CD14-positive monocyte (primary cell): ENCODE measurements at regions not wholly inside any gene's neighbourhood (a gene's known extent, or its start where the extent isn't known, plus 50 kb on each side); places are given as distances from the start of the nearest gene placed in this dataset.

Experiments
- DNase-seq, 3 donors: peaks; one replicate each; pipeline ENCODE4 v3.0.0-alpha.2; 2011 to 2022
- H2AFZ ChIP-seq: 2 replicates; pipeline ENCODE4 v1.6.0; 2012; ENCODE audit warnings: mild to moderate bottlenecking, low read depth, low read length, inconsistent platforms; ENCODE audit not compliant: insufficient read depth, poor library complexity, severe bottlenecking
- H3K27ac ChIP-seq, 2 donors: 1 replicate in 1 of 2; 2 replicates in 1 of 2; pipeline ENCODE4 v1.5.1; 2012 to 2013; ENCODE audit warnings: low read length in 2 of 2, control low read depth in 1 of 2, inconsistent platforms in 1 of 2, low read depth in 1 of 2, mild to moderate bottlenecking in 1 of 2
- H3K27me3 ChIP-seq, 2 donors: one replicate each; pipeline versions ENCODE4 v1.6.0 to v1.6.1; 2011 to 2013; ENCODE audit warnings: low read length in 2 of 2; ENCODE audit not compliant: control insufficient read depth in 2 of 2, insufficient read depth in 2 of 2
- H3K36me3 ChIP-seq, 2 donors: replicated peaks in 1 of 2; 1 replicate in 1 of 2; 2 replicates in 1 of 2; pipeline versions ENCODE4 v1.5.1 to v1.6.1; 2012 to 2013; ENCODE audit warnings: low read length in 2 of 2, control low read depth in 1 of 2, inconsistent platforms in 1 of 2, mild to moderate bottlenecking in 1 of 2; ENCODE audit not compliant: insufficient read depth in 2 of 2, control insufficient read depth in 1 of 2
- H3K4me1 ChIP-seq, 2 donors: 1 replicate in 1 of 2; 2 replicates in 1 of 2; pipeline versions ENCODE4 v1.5.1 to v1.6.1; 2012 to 2013; ENCODE audit warnings: low read length in 2 of 2, control low read depth in 1 of 2, inconsistent platforms in 1 of 2, mild to moderate bottlenecking in 1 of 2, moderate library complexity in 1 of 2; ENCODE audit not compliant: insufficient read depth in 2 of 2, control insufficient read depth in 1 of 2
- H3K4me2 ChIP-seq: replicated peaks from 2 replicates; pipeline ENCODE3; 2012; ENCODE audit warnings: low read length, moderate library complexity, mild to moderate bottlenecking; ENCODE audit not compliant: poor library complexity, severe bottlenecking; ENCODE audit errors: extremely low read depth
- H3K4me3 ChIP-seq, 3 experiments: fragments of 200-600 bp in 1 of 3; sonication (generic) in 1 of 3; replicated peaks in 1 of 3; 1 replicate in 2 of 3; 2 replicates in 1 of 3; pipeline ENCODE4 v1.5.1; 2011 to 2013; ENCODE audit warnings: low read length in 3 of 3, mild to moderate bottlenecking in 3 of 3, control low read depth in 2 of 3, low read depth in 2 of 3, inconsistent platforms in 1 of 3, moderate library complexity in 1 of 3
- H3K79me2 ChIP-seq: 2 replicates; pipeline ENCODE4 v1.6.0; 2012; ENCODE audit warnings: mild to moderate bottlenecking, control low read depth, inconsistent platforms, low read length, moderate library complexity; ENCODE audit not compliant: insufficient read depth
- H3K9ac ChIP-seq: 2 replicates; pipeline ENCODE4 v1.6.0; 2017; ENCODE audit warnings: low read length, mild to moderate bottlenecking; ENCODE audit not compliant: insufficient read depth, poor library complexity, severe bottlenecking
- H3K9me3 ChIP-seq, 2 donors: replicated peaks in 1 of 2; 1 replicate in 1 of 2; 2 replicates in 1 of 2; pipeline versions ENCODE4 v1.5.1 to v1.6.1; 2012 to 2013; ENCODE audit warnings: low read length in 2 of 2, control low read depth in 1 of 2; ENCODE audit not compliant: control insufficient read depth in 1 of 2, insufficient read depth in 1 of 2
- H4K20me1 ChIP-seq: 2 replicates; pipeline ENCODE4 v1.6.0; 2012; ENCODE audit warnings: mild to moderate bottlenecking, low read length, control low read depth, moderate library complexity; ENCODE audit not compliant: insufficient read depth
- H3K27ac Mint-ChIP-seq, 7 donors: one replicate each; pipeline ENCODE4 v1.8.0; 2020; ENCODE audit warnings: mild to moderate bottlenecking in 7 of 7, mixed read lengths in 7 of 7, moderate library complexity in 6 of 7, inconsistent platforms in 2 of 7
- H3K27me3 Mint-ChIP-seq, 3 donors: one replicate each; pipeline ENCODE4 v1.8.0; 2021 to 2022; ENCODE audit warnings: low read depth in 3 of 3, mild to moderate bottlenecking in 3 of 3, mixed read lengths in 3 of 3, moderate library complexity in 3 of 3, inconsistent platforms in 1 of 3
- H3K36me3 Mint-ChIP-seq, 2 donors: one replicate each; pipeline ENCODE4 v1.8.0; 2020; ENCODE audit warnings: mixed read lengths in 2 of 2, inconsistent platforms in 1 of 2, mild to moderate bottlenecking in 1 of 2
- H3K4me1 Mint-ChIP-seq: one replicate; pipeline ENCODE4 v1.8.0; 2020; ENCODE audit warnings: mild to moderate bottlenecking, mixed read lengths
- H3K4me3 Mint-ChIP-seq, 2 donors: one replicate each; pipeline ENCODE4 v1.8.0; 2020; ENCODE audit warnings: mild to moderate bottlenecking in 2 of 2, mixed read lengths in 2 of 2, moderate library complexity in 1 of 2
- H3K9me3 Mint-ChIP-seq, 7 donors: one replicate each; pipeline ENCODE4 v1.8.0; 2020 to 2022; ENCODE audit warnings: mixed read lengths in 7 of 7, mild to moderate bottlenecking in 6 of 7, moderate library complexity in 6 of 7, inconsistent platforms in 2 of 7
- CTCF ChIP-seq: fragments of 200-600 bp; IDR thresholded peaks from one replicate; pipeline ENCODE4 v1.8.0; 2022; ENCODE audit warnings: antibody characterized with exemption, mild to moderate bottlenecking
- WGBS: methylation state at CpG from one replicate; pipeline ENCODE4 v1.1.5; 2013; ENCODE audit warnings: missing lambda C conversion rate; ENCODE audit not compliant: insufficient coverage; 5-methylcytosine and 5-hydroxymethylcytosine counted together
- intact Hi-C, 2 donors: fragments of 100-400 bp; cut with micrococcal nuclease; formaldehyde crosslinking; loops; one replicate each; pipeline versions ENCODE4 v1.15.0 to v1.15.1; 2023

GRCh38 chr9:12516573-12516972, 176.6 kb upstream of the TYRP1 start:
- Mint-ChIP-seq H3K4me1 (no peaks in the 10 kb centered on the region), H3K4me3 (no peak overlapping the region), H3K36me3 (no peaks in the 10 kb centered on the region), H3K27me3 (no peaks in the 10 kb centered on the region), H3K27ac (no peak overlapping the region), H3K9me3 (no peaks in the 10 kb centered on the region)
- no peaks in the 10 kb centered on the region for H3K27me3 ChIP-seq
- no peak overlapping the region for H2AFZ ChIP-seq
- DNase-seq = no peak
- TF ChIP-seq CTCF = no peak
- H3K27ac ChIP-seq = no peak overlapping the region
- H3K9ac ChIP-seq = no peak overlapping the region
- no peaks in the 10 kb centered on the region for H3K9me3 ChIP-seq
- no peaks in the 10 kb centered on the region for H3K36me3 ChIP-seq
- no peaks in the 10 kb centered on the region for H3K79me2 ChIP-seq
- no peak overlapping the region for H3K4me2 ChIP-seq
- no peaks in the 10 kb centered on the region for H3K4me1 ChIP-seq
- H3K4me3 ChIP-seq = no peak overlapping the region
- intact Hi-C loops = no loop called here
- no peaks in the 10 kb centered on the region for H4K20me1 ChIP-seq

GRCh38 chr9:12538842-12539579, 154.2 kb upstream of the TYRP1 start:
- H4K20me1 ChIP-seq = no peaks in the 10 kb centered on the region
- peaks cover 0 to 5% of the 10 kb centered on the region in 2 donors for H3K9me3 ChIP-seq
- no peak overlapping the region for H3K4me3 ChIP-seq
- no peak overlapping the region for H2AFZ ChIP-seq
- Mint-ChIP-seq H3K4me1 (no peaks in the 10 kb centered on the region), H3K9me3 (peaks cover 0 to 3% (median 1%) of the 10 kb centered on the region in 7 donors), H3K27ac (no peak overlapping the region), H3K4me3 (no peak overlapping the region), H3K27me3 (peaks cover 0 to 3% (median 0%) of the 10 kb centered on the region in 3 donors), H3K36me3 (no peaks in the 10 kb centered on the region)
- no peak overlapping the region for H3K27ac ChIP-seq
- no peaks in the 10 kb centered on the region for H3K27me3 ChIP-seq
- H3K9ac ChIP-seq = no peak overlapping the region
- no peak for DNase-seq
- TF ChIP-seq CTCF = no peak
- H3K4me1 ChIP-seq = no peaks in the 10 kb centered on the region
- WGBS = 75% methylated on average over 12 of the region's 13 CpGs
- no peaks in the 10 kb centered on the region for H3K79me2 ChIP-seq
- intact Hi-C loops = no loop called here
- no peak overlapping the region for H3K4me2 ChIP-seq
- H3K36me3 ChIP-seq = no peaks in the 10 kb centered on the region
